GM19351 (cell line): ENCODE measurements at regions not wholly inside any gene's neighbourhood (a gene's known extent, or its start where the extent isn't known, plus 50 kb on each side); places are given as distances from the start of the nearest gene placed in this dataset.

Source experiments
- ATAC-seq: cut with Tn5 transposase; IDR thresholded peaks from one replicate; pipeline ENCODE4 v1.9.1; 2021; ENCODE audit warnings: mild to moderate bottlenecking, moderate library complexity; ENCODE audit not compliant: unreplicated experiment

DNA sequence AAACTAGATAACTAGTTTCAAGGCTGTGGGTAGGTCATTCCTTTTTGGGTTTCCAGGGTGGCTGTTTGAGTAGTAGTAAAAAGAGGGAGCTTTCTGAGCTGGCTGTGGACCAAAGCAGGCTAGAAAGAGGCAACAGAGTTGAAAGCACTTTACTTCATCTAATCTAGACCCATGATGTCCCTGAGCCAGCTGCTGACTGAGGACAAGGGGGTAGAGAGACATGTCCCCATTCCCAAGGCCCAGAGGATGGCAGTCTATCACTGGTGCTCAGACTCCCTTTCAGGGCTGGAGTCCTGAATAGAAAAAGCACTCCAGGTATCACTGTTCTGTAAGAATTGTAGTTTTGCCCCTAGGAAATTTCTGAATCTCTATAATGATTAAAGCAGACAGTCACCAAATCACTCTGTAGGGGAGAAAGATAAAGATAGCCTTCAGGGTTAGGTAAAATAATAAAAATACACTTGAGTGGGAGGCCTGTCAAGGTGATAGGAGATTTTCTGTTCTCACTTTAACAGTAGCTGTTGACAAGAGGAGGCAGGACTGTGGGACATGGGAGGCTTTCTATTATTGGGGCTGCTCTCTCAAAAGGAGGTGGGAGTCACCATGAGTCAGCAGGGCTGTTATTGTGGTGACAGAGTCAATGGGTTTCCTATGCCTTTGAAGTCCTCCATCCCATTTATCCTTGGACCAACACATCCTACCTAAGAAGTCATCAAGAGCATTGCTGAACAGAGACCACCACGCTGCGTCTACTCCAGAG, 190.2 kb upstream of the MPHOSPH6 start:
- no peak for ATAC-seq

DNA sequence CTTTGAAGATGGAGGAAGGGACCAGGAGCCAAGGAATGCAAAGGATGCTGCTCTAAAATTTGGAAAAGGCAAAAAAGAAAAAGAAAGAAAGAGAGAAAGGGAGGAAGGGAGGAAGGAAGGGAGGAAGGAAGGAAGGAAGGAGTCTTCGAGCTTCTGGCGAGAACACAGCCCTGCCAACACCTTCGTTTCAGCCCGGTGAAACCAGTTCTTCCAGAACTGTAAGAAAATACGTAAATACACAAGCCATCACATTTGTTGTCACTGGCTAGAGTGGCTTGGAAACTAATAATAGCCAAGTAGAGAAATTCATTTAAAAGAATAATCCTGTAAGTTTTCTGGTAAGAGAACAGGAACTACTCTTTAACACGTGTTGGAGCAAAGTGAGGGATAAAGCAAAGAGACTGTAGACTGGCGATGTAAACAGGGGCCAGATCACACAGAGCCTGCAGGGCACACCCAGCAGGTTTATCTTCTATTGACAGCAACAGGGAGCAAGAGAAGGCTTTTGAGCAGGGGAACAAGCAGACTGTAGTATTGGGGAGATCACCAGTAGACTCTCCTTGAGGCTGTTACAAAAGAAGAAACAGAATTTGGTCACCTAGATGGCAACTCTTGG, 188.7 kb upstream of the MPHOSPH6 start:
- no peak for ATAC-seq

DNA sequence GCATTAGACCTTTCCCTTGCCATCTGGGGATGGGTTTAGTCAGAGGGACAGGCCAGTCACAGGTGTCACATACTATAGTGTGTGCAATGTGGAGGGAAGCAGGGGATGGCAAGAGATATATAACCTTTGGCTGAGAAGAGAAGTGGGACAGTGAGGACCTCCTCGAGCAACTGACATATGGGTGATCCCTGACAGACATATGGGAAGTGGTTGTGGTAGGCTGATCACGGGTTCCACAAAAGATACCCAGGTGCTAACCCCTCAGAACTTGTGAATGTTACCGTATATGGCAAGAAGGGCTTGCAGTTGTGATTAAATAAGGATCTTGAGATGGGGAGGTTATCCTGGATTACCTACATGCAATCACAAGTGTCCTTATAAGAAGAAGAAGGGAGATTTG, 188.1 kb upstream of the MPHOSPH6 start:
- ATAC-seq, result no peak

DNA sequence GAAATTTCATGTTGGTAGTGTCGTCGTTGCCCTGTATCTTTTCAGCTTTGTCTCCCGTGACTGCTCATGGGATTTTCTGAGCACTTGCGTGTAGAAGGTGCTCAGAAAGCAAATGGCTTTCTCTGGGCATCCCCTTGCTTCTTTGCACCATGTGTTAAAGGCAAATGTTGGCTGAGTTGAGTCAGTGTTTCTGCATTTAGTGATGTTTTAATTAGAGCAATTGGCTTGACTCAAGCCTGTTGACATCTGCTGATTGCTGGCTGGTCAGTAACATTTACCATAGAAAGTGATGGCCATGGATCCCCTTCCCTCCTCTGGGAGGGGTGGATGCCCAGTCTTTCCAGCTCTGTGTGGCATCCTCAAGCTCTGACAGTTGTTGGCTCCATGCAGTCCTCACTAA, 187.2 kb upstream of the MPHOSPH6 start:
- no peak for ATAC-seq

DNA sequence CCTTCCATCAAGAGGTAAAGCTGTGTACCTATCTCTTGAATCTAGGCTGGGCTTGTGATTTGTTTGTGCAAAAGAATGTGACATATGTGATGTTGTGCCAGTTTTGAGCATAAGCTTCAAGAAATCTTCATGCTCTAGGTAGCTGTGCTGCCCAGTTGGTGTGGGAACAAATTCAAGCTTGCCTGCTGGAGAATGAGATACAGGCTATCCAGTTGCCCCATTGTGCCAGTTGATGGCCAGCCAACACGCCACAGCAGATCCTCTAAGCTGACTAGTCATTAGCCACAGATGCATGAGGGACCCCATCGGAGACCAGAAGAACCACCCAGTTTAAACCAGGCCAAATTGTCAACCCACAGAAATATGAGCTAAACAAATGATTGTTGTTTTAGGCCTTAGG, 180.5 kb upstream of the MPHOSPH6 start:
- no peak for ATAC-seq

DNA sequence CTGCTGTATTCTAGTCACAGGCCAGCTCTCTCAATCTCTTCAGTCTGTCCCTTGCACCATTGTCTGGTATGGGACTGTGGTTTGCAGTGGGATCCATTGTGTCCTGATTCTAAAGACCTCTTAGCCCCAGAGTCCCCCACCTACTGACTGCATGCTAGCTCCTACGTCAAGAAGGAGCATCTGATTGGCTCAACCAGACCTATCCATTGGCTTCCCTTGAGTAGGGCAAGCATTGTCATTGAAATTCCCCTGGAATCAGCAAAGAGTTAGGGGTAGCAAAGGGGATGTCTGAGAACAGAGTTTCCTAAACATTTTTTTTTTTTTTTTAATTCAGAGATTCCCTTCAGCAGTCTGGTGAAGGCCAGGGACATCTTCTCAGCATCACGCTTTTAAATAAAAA, 175.3 kb upstream of the MPHOSPH6 start:
- no peak for ATAC-seq

DNA sequence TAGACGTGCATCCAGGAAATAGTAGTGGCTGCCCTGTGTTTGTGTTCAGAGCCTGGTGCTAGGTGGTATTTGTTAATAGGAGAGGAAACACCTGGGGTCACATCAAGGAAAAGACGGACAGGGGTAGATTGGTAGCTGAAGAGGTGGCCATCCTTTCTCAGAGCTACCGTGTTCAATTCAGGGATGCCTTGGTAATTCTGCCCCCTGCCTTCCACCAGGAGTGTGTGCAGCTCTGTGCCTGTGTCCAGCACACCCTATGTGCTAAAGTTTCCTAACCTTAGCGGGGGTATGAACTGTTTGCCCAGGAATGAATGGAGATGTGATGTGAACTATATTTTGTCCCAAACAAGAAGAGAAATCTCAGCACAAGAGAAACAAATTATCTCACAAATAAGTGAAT, 174.1 kb upstream of the MPHOSPH6 start:
- ATAC-seq, result no peak

DNA sequence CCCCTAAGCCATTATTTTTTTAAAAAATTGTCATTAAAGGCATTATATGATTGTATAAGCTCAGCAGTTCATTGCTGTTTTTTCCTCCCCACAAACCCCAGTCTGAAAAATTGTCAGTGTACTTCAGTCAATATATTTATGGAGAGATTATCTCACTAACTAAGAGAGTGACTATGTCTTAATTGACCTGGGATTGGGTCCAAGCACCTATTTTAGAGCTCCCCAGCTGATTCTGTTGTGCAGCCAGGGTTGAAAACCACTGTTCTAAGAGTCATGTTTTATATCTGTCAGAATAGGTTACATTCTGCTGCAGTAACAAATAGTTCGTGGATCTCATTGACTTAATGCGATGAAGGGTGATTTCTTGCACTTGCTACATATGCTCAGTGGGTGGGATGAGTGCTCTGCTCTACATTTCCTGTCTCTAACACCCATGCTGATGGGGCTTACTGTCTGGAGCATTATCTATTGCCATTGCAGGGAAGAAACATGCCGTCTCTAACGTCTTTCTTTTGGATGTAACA, 171.2 kb upstream of the MPHOSPH6 start:
- no peak for ATAC-seq

DNA sequence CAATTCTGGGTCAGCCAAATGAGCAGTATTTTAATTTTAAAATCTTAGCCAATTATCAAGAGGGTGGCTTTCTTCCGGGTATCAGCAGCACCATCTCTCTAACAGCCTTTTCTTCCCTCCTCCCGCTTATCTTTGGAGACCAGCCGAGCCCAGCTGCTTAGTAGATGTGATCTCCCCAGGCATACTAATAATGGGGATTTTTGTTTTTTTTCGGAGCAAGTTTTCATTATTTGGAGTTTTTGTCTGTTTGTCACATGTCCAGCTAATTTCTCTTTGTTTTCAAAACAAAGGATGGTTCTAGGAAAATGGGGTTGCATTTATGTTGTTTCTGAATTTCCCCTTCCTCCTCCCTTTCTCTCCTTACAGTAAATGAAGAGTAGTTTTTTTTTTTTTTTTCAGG, 170.5 kb upstream of the MPHOSPH6 start:
- no peak for ATAC-seq

DNA sequence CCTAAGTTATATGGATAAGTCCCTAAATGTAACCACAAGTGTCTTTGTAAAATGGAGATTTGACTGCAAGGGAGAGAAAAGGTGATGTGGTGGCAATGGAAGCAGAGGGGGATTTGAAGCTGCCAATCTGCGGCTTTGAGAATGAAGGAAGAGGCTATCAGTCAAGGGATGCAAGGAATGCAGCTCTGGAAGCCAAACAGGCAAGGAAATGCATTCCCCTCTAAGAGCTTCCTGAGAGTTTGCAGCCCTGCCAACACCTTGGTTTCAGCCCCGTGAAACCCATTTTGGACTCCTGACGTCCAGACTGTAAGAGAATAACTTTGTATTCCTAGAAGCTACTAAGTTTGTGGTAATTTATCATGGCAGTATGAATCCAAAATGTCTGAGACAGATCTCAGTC, 167.3 kb upstream of the MPHOSPH6 start:
- no peak for ATAC-seq

DNA sequence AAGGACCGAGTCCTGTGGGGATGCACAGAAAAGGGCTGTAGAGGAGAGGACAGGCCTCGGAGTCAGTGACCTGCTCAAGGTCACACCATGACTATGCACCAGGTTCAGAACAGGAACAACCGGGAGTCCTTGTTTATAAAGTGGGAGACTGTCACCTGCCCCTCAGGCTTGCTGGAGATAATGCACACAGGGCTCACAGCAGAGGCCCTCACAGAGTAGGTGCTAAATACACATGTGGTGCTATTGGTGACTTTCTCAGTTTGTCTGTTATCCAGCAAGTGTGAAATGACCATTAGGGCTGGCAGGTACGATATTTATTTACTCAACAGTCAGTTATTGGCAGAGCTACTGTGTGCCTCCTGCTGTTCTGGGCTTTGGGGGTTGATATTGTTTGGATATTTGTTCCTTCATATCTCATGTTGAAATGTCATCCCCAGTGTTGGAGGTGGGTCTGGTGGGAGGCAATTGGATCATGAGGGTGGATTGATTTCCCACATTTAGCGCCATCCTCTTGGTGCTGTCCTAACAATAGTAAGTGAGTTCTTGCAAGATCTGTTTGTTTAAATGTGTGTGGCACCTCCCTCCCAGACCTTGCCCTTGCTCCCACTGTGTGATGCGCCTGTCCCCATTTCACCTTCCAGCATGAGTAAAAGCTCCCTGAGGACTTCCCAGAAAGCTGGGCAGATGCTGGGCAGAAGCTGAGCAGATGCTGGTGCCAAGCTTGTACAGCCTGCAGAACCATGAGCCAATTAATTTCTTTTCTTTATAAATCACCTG, 162.1 kb upstream of the MPHOSPH6 start:
- no peak for ATAC-seq

DNA sequence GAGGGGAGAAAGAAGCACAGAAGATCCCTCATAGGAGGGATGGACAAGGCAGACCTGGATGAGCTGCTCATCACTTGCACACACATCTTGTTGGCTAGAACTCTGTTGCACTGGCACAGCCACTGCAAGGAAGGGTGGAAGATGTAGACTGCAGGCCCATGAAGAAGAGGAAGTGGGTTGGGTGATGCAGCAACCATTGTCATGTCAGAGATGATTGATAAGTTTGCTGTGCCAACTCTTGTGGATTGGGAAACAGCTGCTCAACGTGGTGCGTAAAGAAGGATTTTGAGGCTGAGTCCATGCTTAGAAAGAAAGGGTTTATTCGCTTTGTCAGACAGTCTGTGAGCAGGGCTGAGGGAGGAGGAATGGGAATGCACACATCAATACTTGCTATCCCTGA, 161.4 kb upstream of the MPHOSPH6 start:
- no peak for ATAC-seq

DNA sequence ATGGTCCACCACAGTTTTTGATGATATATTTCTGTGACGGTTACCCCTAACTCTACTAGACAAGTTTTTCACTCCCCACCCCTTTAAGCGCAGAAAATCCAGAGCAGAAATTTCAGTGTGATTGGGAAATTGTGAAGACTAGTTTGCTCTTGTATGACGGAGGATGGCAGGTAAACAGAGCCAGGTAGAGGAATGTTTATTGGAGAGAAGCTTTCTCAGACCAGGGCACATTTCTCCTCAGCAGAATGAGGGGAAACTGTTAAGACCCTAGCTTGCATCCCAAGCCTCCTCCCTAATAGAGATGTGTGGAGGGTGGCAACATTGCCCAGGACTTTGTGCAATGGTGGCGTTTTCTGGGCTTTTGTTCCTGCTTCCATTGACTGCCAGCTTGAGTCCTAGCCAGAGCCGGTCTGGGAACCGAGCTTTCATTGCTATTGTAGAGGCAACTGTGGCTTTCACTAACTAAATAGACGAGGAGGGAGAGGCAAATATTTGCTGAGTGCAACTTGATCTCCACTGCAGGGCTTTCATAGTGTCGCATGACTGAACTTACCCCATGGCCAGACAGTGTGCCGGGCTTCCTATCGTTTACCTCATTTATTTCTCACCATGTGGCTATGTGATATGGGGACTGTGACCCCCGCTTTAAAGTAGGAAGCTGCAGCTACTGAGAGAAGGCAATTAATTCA, 159.6 kb upstream of the MPHOSPH6 start:
- no peak for ATAC-seq

DNA sequence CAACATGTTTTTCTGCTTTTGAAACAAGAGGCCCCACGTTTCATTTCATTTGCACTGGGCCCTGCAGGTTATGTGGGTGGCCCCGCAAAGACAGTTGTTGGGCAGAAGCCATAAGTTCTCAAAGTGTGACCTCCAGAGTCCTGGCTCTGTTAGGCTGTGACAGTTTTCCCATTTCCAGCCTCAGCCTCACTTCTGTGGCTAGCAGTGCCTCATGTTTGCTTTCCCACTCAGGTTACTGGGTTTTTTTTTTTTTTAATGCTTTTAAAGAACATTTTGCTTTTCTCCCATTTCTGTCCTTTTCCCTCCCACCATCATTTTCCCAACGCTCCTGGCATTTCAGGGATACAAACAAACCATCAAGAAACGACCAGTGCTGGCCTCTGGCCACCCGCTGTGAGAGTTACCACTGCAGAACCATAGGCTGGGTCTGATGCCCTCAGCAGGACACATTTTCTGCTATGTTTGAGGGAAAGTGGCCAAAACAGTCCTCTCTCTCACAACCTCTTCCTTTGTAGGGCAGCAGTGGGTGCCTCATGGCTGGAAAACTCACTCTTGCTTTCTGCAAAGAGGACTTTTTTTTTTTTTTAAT, 159.0 kb upstream of the MPHOSPH6 start:
- ATAC-seq, result no peak

DNA sequence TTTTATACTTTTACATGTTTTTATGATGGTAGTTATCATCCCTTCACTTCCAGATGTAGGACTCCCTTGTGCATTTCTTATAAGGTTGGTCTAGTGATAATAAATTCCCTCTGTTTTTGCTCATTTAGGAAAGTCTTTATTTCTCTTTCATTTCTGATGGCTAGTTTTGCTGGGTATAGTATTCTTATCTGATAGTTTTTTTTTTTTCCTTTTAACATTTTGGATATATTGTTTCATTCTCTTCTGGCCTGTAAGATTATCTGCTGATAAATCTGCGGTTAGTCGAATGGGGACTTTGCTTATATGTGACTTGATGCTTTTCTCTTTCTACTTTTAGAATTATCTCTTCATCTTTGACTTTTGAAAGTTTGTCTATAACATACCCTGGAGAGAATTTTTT, 153.1 kb upstream of the MPHOSPH6 start:
- ATAC-seq, result no peak

DNA sequence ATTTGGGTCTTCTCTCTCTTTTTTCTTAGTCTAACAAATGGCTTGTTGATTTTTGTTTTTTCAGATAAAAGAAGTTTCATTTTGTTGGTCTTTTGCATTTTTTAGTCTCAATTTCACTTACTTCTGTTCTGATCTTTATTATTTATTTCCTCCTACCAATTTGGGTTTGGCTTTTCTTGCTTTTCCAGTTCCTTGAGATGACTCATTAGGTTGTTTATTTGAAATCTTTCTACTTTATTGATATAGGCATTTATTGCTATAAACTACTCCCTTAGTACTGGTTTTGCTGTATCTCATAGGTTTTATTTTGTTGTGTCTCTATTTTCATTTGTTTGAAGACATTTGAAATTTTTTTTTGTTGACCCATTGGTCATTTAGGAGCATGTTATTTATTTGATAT, 152.2 kb upstream of the MPHOSPH6 start:
- no peak for ATAC-seq

DNA sequence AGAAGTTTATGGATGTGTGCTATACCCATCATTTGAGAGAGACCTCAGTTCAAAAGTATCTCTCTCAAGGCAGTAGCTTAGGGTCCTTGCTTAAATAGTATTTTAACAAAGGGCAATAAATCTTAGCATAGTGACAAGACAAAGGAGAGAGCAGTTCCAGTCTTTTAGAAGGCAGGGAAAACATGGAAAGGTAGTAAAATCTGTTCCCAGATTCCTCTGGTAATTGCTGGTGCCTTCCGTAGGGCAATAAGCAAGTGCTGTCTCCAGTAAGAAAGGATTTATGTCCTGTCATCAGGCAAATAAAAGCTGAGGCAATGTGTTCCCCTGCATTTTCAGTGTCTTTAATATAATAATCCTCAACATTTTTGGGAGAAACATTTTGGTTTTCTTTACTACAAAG, 149.0 kb upstream of the MPHOSPH6 start:
- ATAC-seq, result no peak

DNA sequence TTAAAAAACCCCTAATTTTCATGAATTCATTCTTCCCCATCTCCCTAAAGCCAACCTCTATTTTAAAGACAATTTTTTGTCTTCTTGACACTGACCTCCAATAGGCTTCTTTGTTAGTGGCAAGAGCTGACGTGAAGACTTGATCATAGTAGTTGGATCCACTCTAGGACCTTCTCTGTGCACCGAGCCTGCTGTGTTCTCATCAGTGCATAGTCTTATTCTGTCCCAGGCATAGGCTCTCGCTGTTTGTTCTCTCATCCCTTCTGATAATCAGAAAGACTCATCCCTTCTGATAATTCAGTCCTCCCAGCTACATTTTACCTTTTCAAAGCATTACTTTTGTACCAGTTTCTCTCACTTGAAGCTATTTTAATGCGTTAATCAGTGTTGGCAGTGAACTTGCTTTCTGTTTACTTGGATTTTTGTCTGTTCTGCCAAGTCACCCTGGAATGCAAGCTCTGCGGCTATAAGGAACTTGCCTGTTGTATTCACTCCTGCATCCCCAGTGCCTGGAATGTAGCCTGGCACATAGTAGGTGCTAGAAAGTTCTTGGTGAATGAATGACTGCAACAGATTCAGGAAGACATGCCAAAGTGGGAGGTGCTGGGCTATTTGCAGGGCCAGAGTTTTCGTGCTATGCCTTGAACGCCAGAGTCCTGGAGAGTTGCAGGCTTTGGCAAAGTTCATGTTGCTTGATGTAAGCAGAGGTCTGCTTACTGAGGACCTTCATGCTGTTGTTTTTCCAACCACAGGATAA, 147.6 kb upstream of the MPHOSPH6 start:
- ATAC-seq, result no peak

DNA sequence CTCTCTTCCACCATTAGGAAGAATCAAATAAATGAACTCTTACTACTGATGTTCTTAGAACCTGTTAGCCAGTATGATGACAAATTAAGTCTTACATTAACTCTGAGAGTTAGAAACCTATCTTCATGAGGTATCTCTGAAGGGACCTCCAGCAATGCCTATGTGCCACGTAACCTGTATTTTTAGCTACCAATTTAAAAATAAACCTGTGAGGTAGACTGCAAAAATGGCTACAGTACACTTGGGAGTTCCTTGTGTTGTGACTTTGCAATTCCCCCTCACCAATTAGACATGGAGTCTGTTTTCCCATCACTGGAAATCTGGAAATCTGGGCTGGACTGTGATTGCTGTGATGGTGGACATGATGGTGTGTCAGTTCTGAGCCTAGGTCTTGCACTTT, 143.7 kb upstream of the MPHOSPH6 start:
- no peak for ATAC-seq

DNA sequence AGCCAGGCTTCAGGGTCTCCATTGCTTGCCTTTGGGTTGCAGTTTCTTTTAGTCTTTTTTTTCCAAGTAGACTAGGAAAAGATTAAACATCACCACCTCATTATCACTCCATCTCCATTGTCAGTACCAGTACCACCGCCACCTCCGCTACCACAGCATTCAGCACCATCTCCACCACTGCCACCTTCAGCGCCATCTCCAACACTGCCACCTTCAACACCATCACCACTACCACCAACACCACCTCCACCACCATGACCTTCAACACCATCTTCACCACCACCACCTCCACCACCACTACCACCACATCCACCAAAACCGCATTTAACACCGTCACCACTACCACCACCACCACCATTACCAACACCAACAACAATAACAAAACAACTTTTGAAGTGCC, 141.5 kb upstream of the MPHOSPH6 start:
- ATAC-seq, result no peak
